OCI-LY3 (cell line): ENCODE measurements at regions not wholly inside any gene's neighbourhood (a gene's known extent, or its start where the extent isn't known, plus 50 kb on each side); places are given as distances from the start of the nearest gene placed in this dataset.

Experiments used
- H2AFZ ChIP-seq: fragments of 200-600, 300-600 bp; shearing (Covaris generic); 2 replicates; pipeline ENCODE4 v1.6.0; 2014; ENCODE audit warnings: antibody characterized with exemption, low read depth, low read length
- H3K27ac ChIP-seq: fragments of 200-600, 300-600 bp; sonication (generic); 2 replicates; pipeline ENCODE4 v1.5.1; 2014; ENCODE audit warnings: mild to moderate bottlenecking, low read length, moderate library complexity, mixed read lengths
- H3K27me3 ChIP-seq: fragments of 200-600, 300-600 bp; sonication (generic); 2 replicates; pipeline ENCODE4 v1.6.1; 2014; ENCODE audit warnings: low read depth, low read length, mixed read lengths
- H3K36me3 ChIP-seq: fragments of 200-600, 300-600 bp; sonication (generic); replicated peaks from 2 replicates; pipeline ENCODE3; 2014; ENCODE audit warnings: low read depth, low read length, mixed read lengths
- H3K4me1 ChIP-seq: fragments of 300-600, 200-600 bp; sonication (generic); 2 replicates; pipeline ENCODE4 v1.6.1; 2014; ENCODE audit warnings: low read length, mixed read lengths
- H3K4me2 ChIP-seq: fragments of 200-600, 300-600 bp; sonication (generic); 2 replicates; pipeline ENCODE4 v1.6.1; 2014; ENCODE audit warnings: low read length, mixed read lengths
- H3K4me3 ChIP-seq: fragments of 300-600, 200-600 bp; sonication (generic); 2 replicates; pipeline ENCODE4 v1.5.1; 2014; ENCODE audit warnings: antibody characterized with exemption, mild to moderate bottlenecking, low read length, moderate library complexity
- H3K79me2 ChIP-seq: fragments of 300-600, 200-600 bp; shearing (Covaris generic); 2 replicates; pipeline ENCODE4 v1.6.1; 2014; ENCODE audit warnings: mild to moderate bottlenecking, low read length, mixed read lengths
- H3K9ac ChIP-seq: fragments of 300-600, 200-600 bp; shearing (Covaris generic); 2 replicates; pipeline ENCODE4 v1.6.0; 2014; ENCODE audit warnings: mild to moderate bottlenecking, low read length, moderate library complexity
- H3K9me3 ChIP-seq: fragments of 200-600, 300-600 bp; shearing (Covaris generic); 2 replicates; pipeline ENCODE4 v1.6.1; 2014; ENCODE audit warnings: low read length, mixed read lengths; ENCODE audit not compliant: insufficient read depth
- H4K20me1 ChIP-seq: fragments of 200-600, 300-600 bp; sonication (generic); 2 replicates; pipeline ENCODE4 v1.6.1; 2016; ENCODE audit warnings: low read length, mixed read lengths; ENCODE audit not compliant: insufficient read depth
- CTCF ChIP-seq: fragments of 200-600, 300-600 bp; sonication (generic); IDR thresholded peaks from 2 replicates; pipeline ENCODE4 v1.5.1; 2014; ENCODE audit warnings: antibody characterized with exemption, low read length, low read depth
- EZH2phosphoT487 ChIP-seq: fragments of 200-600 bp; shearing (Covaris generic); IDR thresholded peaks from 2 replicates; pipeline ENCODE4 v1.6.1; 2018; ENCODE audit warnings: antibody characterized with exemption, mixed run types, low read depth

- no peak overlapping the region for H3K9ac ChIP-seq
- TF ChIP-seq EZH2phosphoT487 (no peak), CTCF (no peak)
These were observed 999.7 kb upstream of the SEL1L start for GRCh38 chr14:82533351-82533750.

GRCh38 chr14:82536566-82536965 lies 1002.9 kb upstream of the SEL1L start:
- Histone ChIP-seq H3K27ac (no peak overlapping the region), H3K79me2 (no peaks in the 10 kb centered on the region), H3K27me3 (no peaks in the 10 kb centered on the region), H3K4me2 (no peak overlapping the region), H4K20me1 (no peaks in the 10 kb centered on the region), H3K9ac (no peak overlapping the region), H3K36me3 (no peaks in the 10 kb centered on the region), H2AFZ (no peak overlapping the region), H3K9me3 (no peaks in the 10 kb centered on the region), H3K4me1 (no peaks in the 10 kb centered on the region), H3K4me3 (no peak overlapping the region)
- TF ChIP-seq CTCF: no peak
- no peak for TF ChIP-seq EZH2phosphoT487

More at GRCh38 chr14:82533351-82533750, 999.7 kb upstream of the SEL1L start:
- Histone ChIP-seq H3K4me1 (no peaks in the 10 kb centered on the region), H3K27me3 (no peaks in the 10 kb centered on the region), H3K36me3 (no peaks in the 10 kb centered on the region), H3K9me3 (no peaks in the 10 kb centered on the region), H2AFZ (no peak overlapping the region), H3K27ac (no peak overlapping the region), H4K20me1 (no peaks in the 10 kb centered on the region), H3K4me3 (no peak overlapping the region), H3K79me2 (no peaks in the 10 kb centered on the region), H3K4me2 (no peak overlapping the region)

- no peaks in the 10 kb centered on the region for H4K20me1 ChIP-seq
- H3K79me2 ChIP-seq: no peaks in the 10 kb centered on the region
- TF ChIP-seq CTCF (no peak), EZH2phosphoT487 (no peak)
- H3K27me3 ChIP-seq: no peaks in the 10 kb centered on the region
- no peaks in the 10 kb centered on the region for H3K9me3 ChIP-seq
- H3K27ac ChIP-seq: no peak overlapping the region
- no peak overlapping the region for H3K9ac ChIP-seq
- no peaks in the 10 kb centered on the region for H3K4me1 ChIP-seq
- H3K4me3 ChIP-seq: no peak overlapping the region
- no peak overlapping the region for H3K4me2 ChIP-seq
- no peaks in the 10 kb centered on the region for H3K36me3 ChIP-seq
- H2AFZ ChIP-seq: no peak overlapping the region
These were observed 1004.2 kb upstream of the SEL1L start for GRCh38 chr14:82537831-82538230.

- no peak overlapping the region for H3K4me2 ChIP-seq
- no peak overlapping the region for H3K9ac ChIP-seq
- H2AFZ ChIP-seq: no peak overlapping the region
- H3K9me3 ChIP-seq: no peaks in the 10 kb centered on the region
- no peak overlapping the region for H3K27ac ChIP-seq
- no peaks in the 10 kb centered on the region for H3K27me3 ChIP-seq
- no peaks in the 10 kb centered on the region for H3K4me1 ChIP-seq
- H4K20me1 ChIP-seq: no peaks in the 10 kb centered on the region
- H3K36me3 ChIP-seq: no peaks in the 10 kb centered on the region
- H3K79me2 ChIP-seq: no peaks in the 10 kb centered on the region
- no peak overlapping the region for H3K4me3 ChIP-seq
- TF ChIP-seq EZH2phosphoT487 (no peak), CTCF (no peak)
These were observed 1012.7 kb upstream of the SEL1L start for GRCh38 chr14:82546401-82546800.
